ENCODE measurements at regions not wholly inside any gene's neighbourhood (a gene's known extent, or its start where the extent isn't known, plus 50 kb on each side); places are given as distances from the start of the nearest gene placed in this dataset.

DNA sequence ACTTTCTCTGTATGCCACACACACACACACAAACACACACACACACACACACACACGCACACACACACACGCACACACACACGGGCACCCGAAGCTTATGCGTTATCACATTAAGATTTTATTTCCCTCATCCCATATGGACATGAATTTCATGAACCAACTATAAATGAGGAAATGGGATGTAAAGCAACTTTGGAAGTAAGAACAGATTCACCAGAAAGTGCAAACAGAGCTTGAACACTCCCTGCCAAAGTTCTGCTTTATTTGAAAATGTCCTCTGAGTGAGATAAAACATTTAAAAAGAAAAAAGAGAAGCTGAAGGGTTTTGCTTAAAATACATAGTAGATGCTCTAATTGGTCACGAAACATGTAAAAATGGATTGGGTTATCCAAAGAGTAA, 90.4 kb upstream of the OTX2 start:
- DNase-seq: no peak

DNA sequence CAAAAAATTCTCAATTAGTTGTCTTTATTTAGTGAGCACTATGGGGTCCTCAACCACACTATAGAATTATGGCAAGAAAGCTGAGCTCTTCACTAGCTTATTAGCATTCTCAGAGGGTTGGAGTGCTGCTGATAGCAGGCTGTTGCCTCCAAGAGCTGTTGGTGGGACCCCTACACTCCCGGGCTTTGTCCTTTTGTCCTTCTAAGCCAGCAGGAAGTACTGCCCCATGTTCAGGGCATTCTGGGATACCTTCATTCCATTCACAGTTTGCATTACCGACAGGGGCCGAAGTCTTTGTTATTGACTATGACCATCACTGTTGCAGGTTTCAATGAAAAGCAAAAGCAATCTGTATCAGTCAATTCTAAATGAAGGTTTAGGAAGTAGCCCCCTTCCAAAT, 89.5 kb upstream of the OTX2 start:
- DNase-seq: no peak

DNA sequence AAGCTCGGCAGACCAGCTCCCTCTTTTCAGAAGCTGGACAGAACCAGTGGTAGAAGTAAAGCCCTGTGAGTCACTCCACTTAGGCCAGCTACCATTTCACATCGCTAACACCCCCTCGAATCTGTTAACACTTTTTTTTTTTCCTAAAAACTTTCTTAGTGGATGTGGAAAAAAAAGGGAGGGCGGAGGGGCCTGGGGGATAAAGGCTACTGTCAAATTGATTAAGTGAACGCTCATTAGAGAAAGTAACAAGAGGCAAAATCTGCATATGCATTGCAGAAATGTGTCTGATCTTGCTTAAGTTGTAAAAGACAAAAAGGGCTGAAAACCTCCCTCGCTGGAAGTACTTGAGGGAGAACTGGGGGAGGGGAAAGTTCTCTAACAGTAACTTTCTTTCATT, 86.6 kb upstream of the OTX2 start:
- DNase-seq: no peak

DNA sequence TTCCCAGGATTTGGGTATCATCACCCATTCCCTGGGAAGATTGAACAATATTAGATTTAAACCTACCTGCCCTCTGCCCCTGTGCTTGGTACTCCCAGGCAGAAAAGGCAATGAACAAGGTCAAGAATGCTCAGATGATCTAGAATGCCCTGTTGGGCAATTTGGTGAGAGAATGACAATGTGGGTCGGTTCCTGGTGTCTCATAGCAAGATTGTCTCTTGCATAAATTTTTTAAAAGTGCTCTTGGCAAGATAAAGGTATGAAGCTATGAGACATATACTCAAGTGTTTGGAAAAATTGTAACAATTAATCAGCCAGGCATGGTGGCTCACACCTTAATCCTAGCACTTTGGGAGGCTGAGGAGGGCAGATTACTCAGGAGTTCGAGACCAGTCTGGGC, 86.0 kb upstream of the OTX2 start:
- DNase-seq: no peak

DNA sequence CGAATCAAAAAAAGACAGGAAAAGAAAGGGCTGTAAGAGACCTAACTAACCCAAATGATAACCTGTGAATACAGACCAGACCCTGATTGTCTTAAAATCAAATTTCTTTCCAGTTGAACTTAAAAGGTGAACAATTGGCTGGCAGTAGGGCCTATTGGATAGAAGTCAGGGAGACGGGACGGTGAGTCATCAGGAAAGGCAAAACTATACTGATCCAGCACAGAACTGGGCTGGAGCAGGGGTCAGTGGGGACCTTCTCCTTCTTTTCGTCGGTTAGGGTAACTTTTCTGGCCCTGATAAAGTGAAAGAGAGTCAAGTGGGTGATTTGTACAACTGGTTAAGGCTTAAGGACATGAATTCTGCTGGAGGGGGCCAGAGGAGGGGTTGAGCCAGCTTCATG, 84.9 kb upstream of the OTX2 start:
- no peak for DNase-seq

DNA sequence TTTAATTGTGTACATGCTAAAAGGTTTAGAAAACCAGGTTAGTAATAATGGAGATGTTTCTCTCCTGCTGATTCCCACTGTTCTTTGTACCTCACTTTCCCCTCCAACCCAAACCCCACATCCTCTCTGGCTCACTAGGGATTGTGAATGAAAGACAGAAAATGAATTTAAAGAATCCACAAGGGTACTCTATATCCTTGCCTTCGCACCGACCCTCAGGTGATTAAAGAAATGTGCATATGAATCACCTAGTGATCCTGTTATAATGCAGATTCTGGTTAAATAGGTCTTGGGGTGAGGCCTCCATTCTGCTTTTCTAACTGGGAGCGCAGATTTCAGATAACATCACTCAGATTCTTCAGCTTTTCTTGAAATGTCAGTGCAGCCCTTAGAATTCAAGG, 84.3 kb upstream of the OTX2 start:
- no peak for DNase-seq

DNA sequence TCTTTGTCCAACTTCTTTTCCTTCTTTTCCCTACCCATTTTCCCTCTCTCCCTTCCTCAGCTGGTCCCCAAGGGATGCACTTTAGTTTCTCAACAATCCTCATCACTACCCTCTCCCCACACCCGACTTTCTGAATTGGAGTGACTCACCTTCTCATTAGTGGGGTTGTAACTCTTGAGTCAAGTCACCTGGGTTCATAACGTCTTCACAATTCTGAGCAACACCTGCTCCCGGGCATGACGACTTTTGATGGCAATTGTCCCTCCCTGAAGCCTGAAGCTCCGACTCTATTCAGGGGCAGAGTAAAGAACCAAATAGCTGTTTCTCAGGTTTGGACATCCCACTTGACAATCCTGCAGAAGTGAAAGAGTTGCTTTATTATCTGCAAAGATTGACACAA, 82.7 kb upstream of the OTX2 start:
- DNase-seq: no peak

DNA sequence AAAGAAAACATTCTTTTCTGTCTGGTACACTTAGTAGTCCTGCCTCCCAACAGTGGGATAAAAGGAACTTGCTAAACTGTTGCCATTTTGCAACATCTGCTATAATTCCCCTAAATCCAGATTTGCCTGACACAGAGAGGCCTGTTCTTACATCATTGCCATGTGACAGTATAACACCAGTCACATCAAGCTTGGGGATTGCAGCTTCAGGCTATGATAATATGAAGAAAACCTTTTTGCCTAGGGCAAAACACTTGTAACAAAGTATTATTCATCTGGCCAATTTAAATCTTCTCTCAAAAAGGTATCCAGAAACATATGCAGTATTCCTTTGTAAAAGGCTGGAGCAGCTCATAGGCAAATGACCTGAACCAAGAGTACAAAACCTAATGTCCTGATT, 80.9 kb upstream of the OTX2 start:
- DNase-seq: no peak

DNA sequence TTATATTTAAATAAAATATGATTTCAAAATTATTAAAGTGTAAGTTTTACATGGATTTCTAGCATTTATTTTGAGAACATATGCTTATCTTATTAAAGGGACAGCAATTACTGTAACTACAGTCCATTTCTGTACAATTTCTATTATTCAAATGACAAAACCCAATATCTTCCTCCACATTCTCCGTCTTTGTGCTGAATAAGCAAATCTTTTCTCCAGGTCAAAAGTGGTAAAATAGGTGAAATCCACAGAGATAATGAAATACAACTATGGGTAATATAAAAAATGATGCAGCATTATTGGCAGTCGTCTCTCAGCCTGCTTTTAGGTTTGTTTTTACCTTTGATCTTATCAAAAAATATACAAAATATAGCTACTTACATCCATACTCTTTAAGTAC, 79.4 kb upstream of the OTX2 start:
- no peak for DNase-seq

DNA sequence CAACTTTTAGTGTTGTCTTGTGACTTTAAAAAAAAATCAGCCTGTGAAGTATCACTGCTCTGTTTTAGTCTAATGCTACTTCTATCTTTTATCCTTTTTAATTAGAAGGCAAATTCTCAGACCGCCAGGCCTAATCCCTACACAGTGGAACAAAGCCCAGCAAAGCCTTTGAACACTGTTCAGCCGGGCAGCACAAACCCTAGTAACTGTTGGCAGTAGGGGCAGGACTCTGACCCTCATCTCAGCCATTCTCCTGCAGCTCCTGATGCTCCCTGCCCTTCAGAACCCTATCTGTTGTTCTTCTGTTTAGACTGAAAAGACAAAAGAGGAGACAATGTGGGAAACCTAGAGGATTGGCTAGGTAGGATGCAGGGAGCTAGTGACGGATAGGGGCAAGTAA, 78.0 kb upstream of the OTX2 start:
- no peak for DNase-seq

DNA sequence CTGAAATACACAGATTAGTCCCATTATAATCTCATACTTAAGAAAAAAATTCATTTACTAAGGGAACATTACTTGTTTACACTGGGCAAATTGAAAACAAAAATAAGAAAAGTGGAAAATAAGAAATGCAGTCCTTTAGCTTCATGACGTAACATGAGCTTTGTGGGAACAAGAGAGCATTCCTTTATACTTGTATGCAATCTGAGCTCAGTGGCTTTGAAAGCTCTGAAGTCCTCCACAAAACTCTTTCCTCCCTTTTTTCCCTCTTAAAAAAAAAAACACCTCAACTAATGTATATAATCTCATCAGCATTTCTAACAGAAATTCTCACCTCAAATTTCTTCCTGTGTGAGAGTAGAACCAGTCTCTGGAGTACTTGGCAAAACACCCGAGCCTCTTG, 76.9 kb upstream of the OTX2 start:
- DNase-seq: no peak

DNA sequence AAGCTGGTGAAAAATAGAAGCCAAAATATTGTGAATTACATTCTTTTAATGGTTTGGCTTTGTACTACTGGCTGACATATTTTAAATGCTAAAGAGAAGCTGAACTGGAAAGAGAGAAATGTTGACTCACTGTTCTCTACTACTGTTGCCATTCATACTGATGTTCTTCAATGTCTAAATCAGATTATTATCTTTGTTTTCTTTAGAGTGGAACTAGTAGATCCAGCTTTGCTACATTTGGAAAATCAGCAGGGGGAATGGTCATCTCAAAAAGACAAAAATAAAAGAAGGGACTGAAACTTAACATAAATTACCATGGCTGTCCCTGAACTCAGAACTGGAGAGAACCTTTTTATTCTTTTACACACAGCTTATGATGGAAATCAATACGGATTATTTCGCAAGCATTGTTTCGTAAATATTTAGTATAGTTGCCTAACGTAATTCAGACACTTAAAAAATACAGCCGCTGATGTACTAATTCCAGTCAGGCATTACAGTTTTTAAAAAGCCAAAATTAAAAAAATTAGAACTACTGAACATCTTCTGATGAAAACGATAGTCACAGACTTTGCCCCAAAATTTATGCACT, 76.3 kb upstream of the OTX2 start:
- DNase-seq: no peak

DNA sequence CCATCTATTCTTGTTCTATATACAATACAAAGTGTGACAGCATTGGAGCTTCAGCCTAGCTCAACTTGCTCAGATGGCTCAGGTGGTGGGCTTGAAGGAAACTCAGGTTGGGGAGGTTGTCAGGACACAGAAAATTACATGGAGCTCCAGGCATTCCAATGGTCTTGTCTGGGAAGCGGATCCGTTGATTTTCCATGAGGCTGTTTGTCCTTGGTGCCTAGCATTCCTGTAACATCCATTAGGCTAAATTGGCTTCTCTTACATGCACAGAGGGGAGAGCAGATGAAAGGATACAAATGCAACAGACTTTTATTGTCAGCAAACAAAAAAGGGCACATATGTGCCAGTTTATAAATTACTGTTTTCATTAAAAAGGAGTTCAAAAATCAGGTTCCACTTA, 75.5 kb upstream of the OTX2 start:
- no peak for DNase-seq

DNA sequence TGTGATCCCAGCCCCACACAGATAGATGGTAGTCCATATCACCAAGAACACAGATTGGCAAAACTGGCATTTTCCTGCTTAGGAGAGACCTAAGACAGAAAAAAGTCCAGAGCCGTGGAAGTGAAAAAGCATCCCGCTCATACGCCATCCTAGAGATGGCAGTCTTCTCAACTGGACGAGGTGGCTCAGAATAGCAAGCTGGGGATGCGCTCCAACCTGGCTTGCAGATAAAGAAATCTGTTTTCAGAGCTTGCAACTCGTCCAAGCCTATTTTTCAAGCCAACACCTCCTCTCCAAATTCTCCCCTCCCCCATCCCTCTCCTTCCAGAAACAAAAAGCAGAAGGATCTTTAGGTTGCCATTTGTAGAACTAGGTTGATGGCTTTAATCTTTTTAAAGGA, 74.3 kb upstream of the OTX2 start:
- no peak for DNase-seq

DNA sequence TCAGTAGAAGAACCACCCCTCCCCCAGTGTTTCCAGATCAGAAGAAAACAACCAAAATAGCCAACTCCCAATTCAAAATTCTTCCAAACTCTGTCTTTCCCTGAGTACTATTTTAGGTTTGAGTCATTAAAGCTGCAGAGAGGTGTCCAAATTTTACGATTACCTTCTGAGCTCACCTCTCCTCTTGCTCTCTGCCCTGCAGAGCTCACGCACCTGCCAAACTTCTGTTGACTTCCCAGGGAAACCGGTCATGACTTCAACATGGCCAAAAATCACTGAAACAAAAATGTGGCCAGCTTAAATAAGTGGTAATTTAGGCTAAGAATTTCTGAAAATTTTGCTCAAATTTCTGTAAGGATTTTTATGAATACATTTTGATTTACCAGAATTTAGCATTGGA, 70.9 kb upstream of the OTX2 start:
- no peak for DNase-seq

DNA sequence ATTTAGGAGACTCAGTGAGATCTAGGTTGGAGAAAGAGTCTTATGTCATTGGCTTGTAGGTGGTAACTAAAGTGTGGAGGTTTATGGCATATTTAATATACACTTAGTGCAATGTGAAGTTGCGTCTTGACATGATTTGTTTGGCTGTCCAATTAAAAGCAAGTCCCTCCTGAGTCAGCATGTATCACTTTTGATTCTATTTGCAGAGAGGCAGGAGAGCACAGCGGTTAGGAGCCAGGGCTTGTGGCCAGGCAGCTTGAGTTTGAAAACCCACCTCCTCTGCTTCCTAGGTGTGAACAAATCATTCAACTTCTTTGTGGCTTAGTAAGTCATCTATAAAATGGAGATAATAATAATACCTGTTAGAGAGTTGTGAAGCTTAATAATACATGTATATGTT, 68.5 kb upstream of the OTX2 start:
- no peak for DNase-seq

DNA sequence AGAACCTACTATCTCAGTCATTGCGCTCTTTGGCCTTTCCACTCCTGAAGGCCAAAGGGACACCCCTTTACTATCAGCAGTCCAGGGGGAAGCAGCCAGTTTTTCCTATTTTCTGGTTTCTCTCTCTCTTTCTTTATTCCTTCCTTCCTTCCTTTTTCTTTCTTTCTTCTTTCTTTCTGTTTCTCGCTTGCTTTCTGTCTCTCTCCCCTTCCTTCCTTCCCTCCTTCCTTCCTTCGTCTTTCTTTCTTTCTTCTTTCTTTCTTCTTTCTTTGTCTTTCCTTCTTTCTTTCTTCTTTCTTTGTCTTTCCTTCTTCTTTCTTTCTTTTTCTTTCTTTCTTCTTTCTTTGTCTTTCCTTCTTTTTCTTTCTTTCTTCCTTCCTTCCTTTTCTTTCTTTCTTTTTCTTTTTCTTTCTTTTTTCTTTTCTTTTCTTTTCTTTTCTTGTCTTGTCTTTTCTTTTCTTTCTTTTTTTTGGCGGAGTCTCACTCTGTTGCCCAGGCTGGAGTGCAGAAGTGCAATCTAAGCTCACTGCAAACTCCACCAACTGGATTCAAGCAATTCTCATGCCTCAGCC, 64.9 kb upstream of the OTX2 start:
- DNase-seq: no peak

DNA sequence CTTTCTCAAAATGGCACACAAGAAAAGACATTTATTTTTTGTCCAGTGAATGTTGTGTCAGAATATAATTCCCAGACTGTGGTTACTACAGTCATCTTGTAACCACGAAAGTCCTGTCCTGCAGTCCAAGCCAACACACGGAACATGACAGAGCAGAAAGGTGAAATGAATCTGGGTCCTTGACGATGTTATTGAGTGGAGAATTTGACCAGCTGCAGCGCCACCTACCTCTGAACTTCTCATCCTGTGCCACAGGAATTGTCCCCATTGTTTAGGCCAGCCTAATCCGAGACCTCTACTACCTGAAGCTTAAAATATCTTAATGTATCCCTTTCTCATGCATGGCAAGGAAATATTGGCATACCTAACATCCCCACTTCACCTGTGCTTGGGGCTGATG, 64.1 kb upstream of the OTX2 start:
- DNase-seq: no peak

DNA sequence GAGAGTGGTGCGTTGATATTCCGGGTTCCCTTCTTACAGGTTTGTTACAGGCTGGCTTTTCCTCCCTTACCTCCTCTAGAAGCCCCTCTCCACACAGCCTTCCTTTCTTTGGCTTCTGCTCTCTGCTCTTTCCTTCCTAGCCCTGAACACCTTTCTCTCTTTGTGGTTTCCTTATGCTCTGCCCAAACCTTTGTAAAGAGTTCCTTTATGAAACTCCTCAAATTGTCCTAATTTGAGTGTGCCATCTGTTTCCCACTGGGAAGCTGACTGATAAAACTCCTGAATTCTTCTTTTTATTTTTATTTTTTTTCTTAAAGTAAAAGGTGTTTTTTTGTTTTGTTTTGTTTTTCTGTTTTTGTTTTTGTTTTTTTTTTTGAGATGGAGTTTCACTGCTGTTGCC, 60.1 kb upstream of the OTX2 start:
- no peak for DNase-seq

DNA sequence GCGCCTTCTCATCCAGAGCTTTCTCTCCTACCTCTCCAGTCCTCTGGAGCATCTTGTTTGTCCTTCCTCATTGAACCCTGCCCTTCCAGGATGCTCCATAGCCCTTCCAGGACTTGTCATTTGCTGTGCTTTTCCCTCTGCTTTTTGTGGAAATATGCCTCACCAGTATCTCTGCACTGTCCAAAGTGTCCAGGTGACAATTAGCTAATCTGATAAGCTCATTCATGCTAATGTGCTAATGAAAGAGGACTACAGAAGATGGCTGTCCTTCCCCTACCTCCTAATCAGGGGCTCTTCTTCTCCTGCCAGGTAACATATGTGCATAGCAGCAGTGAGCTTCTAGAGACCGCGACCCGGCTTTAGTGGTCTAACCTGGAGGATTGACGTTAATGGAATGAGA, 58.4 kb upstream of the OTX2 start:
- no peak for DNase-seq

DNA sequence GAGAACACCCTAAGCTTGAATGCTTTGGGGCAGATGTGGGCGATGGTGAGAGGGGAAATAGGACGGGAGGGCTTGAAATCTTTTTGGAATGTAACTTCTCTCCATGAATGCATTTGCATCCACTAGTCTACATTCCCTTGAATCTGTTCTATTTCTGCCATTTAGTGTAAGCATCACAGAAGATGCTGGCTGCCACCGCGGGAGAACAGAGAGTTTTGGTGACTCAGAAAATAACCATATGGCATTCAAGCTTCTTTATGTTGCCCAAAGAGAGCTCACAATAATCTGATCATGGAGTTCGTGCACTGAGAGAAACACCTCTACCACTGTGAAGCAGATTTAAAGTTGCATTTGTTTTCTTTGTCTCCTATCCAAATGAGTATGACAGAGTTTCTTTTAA, 52.6 kb upstream of the OTX2 start:
- DNase-seq: no peak

DNA sequence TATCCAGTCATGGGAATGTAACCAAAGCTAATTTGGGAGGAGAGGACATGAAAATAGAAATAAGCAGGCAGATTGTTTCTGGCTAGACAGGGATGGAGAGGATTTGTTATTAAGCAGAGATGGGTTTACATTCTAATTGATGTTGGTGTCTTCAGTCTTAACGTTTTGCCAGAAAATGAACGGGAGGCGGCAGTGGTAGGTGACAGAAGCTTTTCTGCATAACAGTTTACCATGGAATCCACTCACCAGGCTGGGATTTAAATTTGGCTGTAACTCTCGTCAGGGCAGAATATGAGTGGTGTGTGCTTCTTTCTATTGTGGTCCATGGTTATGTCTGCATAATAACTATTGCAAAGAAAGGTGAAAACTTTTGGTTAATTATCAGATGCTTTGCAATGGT, 50.2 kb upstream of the OTX2 start:
- DNase-seq: no peak

Data from activated naive CD4-positive, alpha-beta T cell treated with anti-CD3 and anti-CD28 coated beads, Interleukin-2, amount 50 U/mL, for 16 hours (primary cell).